SKM-1 treated with dmso at 0.1 percent for 144 hours (cell line): ENCODE measurements at regions not wholly inside any gene's neighbourhood (a gene's known extent, or its start where the extent isn't known, plus 50 kb on each side); places are given as distances from the start of the nearest gene placed in this dataset.

Experiments
- DNase-seq: peaks from one replicate; lab custom pipeline; 2025; ENCODE audit not compliant: unreplicated experiment; lab: John Stamatoyannopoulos, UW

DNA sequence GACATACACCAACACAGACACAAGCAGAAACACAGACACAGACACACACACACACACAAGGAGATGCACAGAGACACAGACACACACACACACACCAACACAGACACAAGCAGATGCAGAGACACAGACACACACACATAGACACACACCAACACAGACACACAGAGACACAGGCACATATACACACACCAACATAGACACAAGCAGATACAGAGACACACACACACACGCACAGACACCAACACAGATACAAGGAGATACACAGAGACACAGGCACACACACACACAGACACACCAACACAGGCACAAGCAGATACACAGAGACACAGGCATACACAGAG is 347.2 kb upstream of the KLF6 start:
- DNase-seq: no peak

- peak; percentile 61 for DNase-seq
These were observed 346.6 kb upstream of the KLF6 start for GRCh38 chr10:4131407-4132215.

DNA sequence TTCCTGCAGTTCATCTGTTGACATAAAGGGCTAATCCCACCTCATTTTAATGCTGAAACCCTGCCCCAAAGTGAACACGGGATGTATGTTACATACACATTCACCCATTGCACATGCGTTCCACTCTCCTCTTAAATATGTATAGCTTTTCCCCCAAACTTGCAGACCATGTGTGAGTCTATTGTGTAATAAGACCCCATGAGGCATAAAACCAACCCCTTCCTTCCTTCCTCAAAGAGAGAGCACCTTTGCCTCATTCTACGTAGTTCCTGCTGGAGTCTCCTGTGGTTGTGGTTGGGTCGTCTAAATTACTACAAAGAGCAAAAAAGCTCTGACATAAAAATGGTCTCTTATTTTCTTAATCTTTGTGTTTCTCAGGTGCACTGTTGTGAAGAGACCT is 345.7 kb upstream of the KLF6 start:
- peak; percentile 31 for DNase-seq

GRCh38 chr10:4129866-4130477 is 345.0 kb upstream of the KLF6 start:
- DNase-seq: no peak

GRCh38 chr10:4127518-4128315 is 342.7 kb upstream of the KLF6 start:
- peak; percentile 70 for DNase-seq

DNA sequence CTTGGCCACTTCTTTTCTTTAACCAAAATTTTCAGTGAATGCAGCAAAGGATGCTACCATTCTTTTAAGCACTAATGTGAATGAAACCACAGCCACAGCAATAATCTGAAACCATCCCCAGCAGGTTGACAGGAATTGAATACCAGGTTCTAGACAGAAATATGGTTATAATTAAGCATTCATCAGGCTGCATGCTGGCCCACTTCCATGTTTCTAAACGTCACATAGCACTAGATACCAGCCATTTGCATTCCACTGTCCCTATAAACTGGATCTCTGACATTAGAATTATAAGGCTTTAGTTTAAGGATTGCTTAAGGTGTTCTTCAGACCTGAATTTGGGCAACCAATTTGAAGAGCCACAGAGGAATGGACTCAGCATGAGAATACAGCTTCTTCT is 340.8 kb upstream of the KLF6 start:
- no peak for DNase-seq

DNA sequence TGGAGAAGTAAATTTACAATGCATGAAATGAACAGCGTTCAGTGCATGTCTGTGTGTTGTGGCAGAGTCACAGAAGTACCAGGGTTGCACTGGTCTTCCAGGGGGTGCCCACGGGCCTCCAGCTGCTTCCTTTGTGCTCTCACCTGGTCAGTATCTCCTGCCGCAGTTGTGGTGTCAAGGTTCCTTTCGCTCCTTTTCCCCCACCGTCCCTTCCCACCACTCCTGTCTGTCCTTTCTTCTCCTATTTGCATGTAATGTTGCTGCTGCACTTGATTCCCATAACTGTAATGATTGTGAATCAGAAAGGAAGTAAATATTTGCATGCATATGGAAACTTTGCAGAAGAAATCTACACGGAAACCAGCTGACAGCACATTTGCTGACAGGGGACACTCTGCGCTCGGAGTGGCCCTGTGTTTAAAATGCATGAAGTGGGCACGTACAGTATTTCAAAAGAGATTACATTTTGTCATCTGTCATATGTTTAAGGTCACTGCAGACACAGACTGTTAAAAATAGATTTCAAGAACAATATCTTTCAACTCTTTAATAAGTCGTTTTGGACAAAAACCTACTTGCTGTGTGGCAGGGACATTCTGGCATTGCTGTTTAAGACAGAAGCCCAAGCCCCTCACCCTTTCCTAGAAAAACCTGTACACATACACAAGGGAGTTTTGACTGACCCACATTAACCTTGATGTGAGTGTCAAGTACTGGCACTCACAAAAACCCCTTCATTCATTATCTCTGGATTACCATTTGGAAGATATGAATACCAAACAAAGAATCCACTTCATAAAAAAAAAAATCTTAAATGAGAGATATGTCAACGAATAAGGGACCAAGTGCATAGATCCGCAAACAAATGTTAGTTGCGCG is 336.7 kb upstream of the KLF6 start:
- no peak for DNase-seq

GRCh38 chr10:4120096-4120853 is 335.3 kb upstream of the KLF6 start:
- DNase-seq: no peak

- no peak for DNase-seq
These were observed 334.1 kb upstream of the KLF6 start for GRCh38 chr10:4119107-4119506.

DNA sequence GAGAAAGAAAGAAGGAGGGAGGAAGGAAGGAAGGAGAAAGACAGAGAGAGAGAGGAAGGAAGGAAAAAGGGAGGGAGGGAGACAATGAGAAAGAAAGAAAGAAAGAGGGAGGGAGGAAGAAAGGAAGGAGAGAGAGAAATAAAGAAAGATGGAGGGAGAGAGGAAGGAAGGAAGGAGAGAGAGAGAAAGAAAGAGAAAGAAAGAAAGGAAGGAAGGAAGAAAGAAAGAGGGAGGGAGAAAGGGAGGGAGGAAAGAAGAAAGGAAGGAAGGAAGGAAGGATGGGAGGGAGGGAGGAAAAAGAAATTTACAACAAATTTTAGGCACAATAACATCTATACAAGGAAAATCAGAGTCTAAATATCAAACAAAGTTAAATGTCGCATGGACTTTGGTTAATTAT is 332.6 kb upstream of the KLF6 start:
- no peak for DNase-seq

DNA sequence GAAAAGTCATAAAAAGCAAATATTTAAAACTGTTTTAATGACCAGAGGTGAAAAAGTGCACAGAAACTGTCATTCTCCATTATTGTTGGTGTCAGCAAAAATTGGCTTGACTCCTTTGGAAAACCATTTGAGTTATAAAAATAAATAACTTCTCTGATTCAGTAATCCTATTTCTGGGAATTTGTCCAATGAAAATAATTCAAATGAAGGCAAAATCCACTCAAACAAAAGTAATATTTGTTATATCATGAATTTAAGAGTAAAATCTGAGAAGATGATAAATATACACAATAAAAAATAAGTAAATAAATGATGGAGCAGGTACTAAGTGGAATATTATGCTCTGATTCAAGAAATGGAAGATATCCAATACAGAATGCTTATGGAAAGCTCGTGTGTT is 326.6 kb upstream of the KLF6 start:
- no peak for DNase-seq

GRCh38 chr10:4109469-4109868 is 324.5 kb upstream of the KLF6 start:
- no peak for DNase-seq

GRCh38 chr10:4108693-4109092 is 323.7 kb upstream of the KLF6 start:
- no peak for DNase-seq

DNA sequence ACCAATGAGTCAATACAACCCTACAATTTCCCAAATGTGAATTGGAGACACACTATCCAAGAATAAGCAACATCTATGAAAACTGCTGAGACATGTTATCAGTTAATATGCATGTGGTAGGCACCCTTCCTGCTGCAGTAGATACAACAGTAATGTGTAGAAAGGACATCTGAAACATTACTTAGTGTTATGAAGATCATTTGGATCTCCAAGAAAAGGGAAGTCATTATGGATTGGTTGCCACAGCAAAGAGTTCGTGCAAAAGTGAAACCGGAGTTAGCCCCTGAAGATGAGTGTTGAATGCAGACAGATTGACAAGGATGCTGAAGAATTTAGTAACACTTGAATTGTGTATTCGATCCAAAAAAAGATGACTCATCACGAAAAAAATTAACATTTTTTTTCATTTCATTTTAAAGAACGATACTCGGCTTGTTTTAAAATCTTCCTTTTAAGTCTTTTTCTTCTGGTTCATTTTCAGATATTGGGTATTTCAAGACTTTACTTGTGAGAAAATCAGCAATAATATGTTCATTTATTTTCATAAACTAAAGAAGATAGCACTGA is 322.4 kb upstream of the KLF6 start:
- DNase-seq: no peak

- no peak for DNase-seq
These were observed 318.6 kb upstream of the KLF6 start for GRCh38 chr10:4103603-4104002.

GRCh38 chr10:4102802-4103344 is 317.9 kb upstream of the KLF6 start:
- DNase-seq: no peak

DNA sequence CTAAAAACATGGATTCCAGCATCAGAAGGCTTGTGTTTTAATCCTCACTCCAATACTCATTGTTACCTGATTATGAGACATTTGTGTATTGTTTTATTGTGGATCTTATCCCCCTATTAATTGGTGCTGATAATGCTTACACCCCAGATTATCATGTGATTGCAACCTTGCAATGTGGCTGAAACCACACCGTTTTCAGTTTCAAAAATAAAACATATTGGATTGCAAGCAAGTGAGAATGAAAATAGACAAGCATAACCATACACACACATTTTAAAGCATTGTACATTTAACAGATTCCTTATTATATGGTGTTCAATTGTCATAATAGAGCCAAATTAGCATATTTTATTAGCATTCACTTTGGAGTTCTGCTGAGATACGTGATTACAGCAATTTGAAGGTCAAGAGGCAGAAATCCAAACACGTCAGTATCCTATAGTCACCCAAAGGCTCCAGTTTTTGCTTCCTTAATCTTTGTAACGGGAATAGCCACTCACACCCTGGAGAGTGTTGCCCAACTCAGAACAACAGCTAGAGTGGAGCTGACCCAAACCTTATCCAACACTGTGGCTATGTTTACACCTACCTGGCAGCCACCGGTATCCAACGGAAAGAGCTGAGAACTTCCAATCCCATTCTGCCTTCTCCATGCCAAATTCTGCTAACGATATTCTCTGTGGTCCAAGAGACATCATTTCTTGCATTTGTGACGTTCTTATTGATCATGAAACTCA is 317.1 kb upstream of the KLF6 start:
- no peak for DNase-seq

GRCh38 chr10:4100380-4100779 is 315.4 kb upstream of the KLF6 start:
- no peak for DNase-seq

- DNase-seq: no peak
These were observed 314.2 kb upstream of the KLF6 start for GRCh38 chr10:4099202-4099601.
